GM06990 (cell line): ENCODE measurements at regions not wholly inside any gene's neighbourhood (a gene's known extent, or its start where the extent isn't known, plus 50 kb on each side); places are given as distances from the start of the nearest gene placed in this dataset.

ENCODE experiments used
- DNase-seq: peaks from one replicate; pipeline ENCODE4 v3.0.0-alpha.2; 2011; ENCODE audit not compliant: insufficient read length; ENCODE audit errors: extremely low read depth
- H3K27me3 ChIP-seq: replicated peaks from 2 replicates; pipeline ENCODE4 v1.6.0; 2011; ENCODE audit warnings: low read length; ENCODE audit not compliant: control insufficient read depth, insufficient read depth
- H3K36me3 ChIP-seq: 2 replicates; pipeline ENCODE4 v1.5.1; 2011; ENCODE audit warnings: low read length; ENCODE audit not compliant: control insufficient read depth, insufficient read depth
- H3K4me3 ChIP-seq: replicated peaks from 2 replicates; pipeline ENCODE4 v1.5.1; 2011; ENCODE audit warnings: low read depth, mild to moderate bottlenecking, control low read depth, low read length
- TF ChIP-seq, protein P1 (sequence below): IDR thresholded peaks from 2 replicates; pipeline ENCODE4 v1.5.1; 2011; ENCODE audit warnings: low read length, control low read depth, mild to moderate bottlenecking, inconsistent platforms; ENCODE audit not compliant: insufficient read depth, poor library complexity, severe bottlenecking

GRCh38 chr3:84586427-84586826 lies 372.4 kb upstream of the CADM2 start:
- no peaks in the 10 kb centered on the region for H3K36me3 ChIP-seq
- DNase-seq = no peak
- H3K27me3 ChIP-seq = no peaks in the 10 kb centered on the region
- TF ChIP-seq, protein P1, sequence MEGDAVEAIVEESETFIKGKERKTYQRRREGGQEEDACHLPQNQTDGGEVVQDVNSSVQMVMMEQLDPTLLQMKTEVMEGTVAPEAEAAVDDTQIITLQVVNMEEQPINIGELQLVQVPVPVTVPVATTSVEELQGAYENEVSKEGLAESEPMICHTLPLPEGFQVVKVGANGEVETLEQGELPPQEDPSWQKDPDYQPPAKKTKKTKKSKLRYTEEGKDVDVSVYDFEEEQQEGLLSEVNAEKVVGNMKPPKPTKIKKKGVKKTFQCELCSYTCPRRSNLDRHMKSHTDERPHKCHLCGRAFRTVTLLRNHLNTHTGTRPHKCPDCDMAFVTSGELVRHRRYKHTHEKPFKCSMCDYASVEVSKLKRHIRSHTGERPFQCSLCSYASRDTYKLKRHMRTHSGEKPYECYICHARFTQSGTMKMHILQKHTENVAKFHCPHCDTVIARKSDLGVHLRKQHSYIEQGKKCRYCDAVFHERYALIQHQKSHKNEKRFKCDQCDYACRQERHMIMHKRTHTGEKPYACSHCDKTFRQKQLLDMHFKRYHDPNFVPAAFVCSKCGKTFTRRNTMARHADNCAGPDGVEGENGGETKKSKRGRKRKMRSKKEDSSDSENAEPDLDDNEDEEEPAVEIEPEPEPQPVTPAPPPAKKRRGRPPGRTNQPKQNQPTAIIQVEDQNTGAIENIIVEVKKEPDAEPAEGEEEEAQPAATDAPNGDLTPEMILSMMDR = no peak
- no peak overlapping the region for H3K4me3 ChIP-seq

- Histone ChIP-seq H3K36me3 (no peaks in the 10 kb centered on the region), H3K4me3 (no peak overlapping the region), H3K27me3 (no peaks in the 10 kb centered on the region)
- DNase-seq = no peak
- TF ChIP-seq, protein P1 = no peak
Observed at GRCh38 chr3:84600703-84601225, 358.0 kb upstream of the CADM2 start.

- Histone ChIP-seq H3K36me3 (no peaks in the 10 kb centered on the region), H3K27me3 (no peaks in the 10 kb centered on the region), H3K4me3 (no peak overlapping the region)
- no peak for DNase-seq
- TF ChIP-seq, protein P1 = no peak
Observed at GRCh38 chr3:84601303-84601702, 357.5 kb upstream of the CADM2 start.

- Histone ChIP-seq H3K4me3 (no peak overlapping the region), H3K36me3 (no peaks in the 10 kb centered on the region), H3K27me3 (no peaks in the 10 kb centered on the region)
- no peak for DNase-seq
- TF ChIP-seq, protein P1 = no peak
Observed at GRCh38 chr3:84621823-84622222, 337.0 kb upstream of the CADM2 start.

DNA sequence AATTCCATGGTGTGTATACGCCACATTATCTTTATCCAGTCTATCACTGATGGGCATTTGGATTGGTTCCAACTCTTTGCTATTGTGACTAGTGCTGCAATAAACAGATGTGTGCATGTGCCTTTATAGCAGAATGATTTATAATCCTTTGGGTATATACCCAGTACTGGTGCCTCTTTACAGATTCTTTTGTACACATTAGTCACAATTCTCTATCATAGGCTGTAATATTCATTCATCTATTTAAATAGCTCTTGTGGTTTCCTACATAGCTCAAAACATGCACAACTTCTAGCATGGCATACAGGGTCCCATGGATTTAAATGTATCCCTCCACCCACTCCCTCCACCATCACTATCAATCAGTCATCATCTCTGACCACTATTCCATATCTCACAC lies 324.1 kb upstream of the CADM2 start:
- no peak for DNase-seq
- H3K36me3 ChIP-seq = no peaks in the 10 kb centered on the region
- no peak overlapping the region for H3K4me3 ChIP-seq
- TF ChIP-seq, protein P1 = no peak
- H3K27me3 ChIP-seq = no peaks in the 10 kb centered on the region

DNA sequence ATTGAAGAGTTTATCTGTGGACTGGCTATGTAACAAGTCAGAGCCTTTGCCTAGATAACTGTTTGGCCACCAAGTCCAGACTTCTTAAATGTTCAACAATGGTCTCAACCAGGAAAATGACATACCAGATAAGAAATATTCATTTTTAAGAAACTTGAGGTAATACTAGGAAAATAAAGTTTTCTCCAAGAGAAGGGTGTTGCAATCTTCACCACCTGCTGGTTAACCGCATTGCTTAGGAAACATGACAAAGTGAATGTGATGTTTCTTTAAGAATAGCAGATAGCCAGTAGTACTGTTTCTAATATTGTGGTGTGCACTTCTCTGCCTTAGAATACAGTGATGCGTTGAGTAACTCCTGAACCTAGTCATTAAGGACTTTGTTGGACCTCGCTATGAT lies 321.5 kb upstream of the CADM2 start:
- DNase-seq = no peak
- Histone ChIP-seq H3K27me3 (no peaks in the 10 kb centered on the region), H3K36me3 (no peaks in the 10 kb centered on the region), H3K4me3 (no peak overlapping the region)
- TF ChIP-seq, protein P1 = no peak
